Heart left ventricle (tissue), 16 donors: ENCODE measurements at regions not wholly inside any gene's neighbourhood (a gene's known extent, or its start where the extent isn't known, plus 50 kb on each side); places are given as distances from the start of the nearest gene placed in this dataset.

Experiments
- ATAC-seq, 4 donors: fragments of 200-7000 bp; cut with Tn5 transposase; one replicate each; pipeline ENCODE4 v1.9.1; 2020 to 2022; ENCODE audit warnings: moderate library complexity in 4 of 4, mild to moderate bottlenecking in 3 of 4, moderate number of reproducible peaks in 1 of 4
- DNase-seq, 5 donors: peaks; one replicate each; pipeline ENCODE4 v3.0.0-alpha.2; 2020
- H3K27ac ChIP-seq, 12 donors: fragments of 200-600 bp; sonication (generic) in 4 of 12; one replicate each; pipeline versions ENCODE4 v1.5.0 to v1.8.0; 2016 to 2022; ENCODE audit warnings: mild to moderate bottlenecking in 2 of 12
- H3K27me3 ChIP-seq, 9 donors: fragments of 200-600 bp; sonication (generic) in 2 of 9; one replicate each; pipeline versions ENCODE4 v1.5.1 to v1.8.0; 2016 to 2022; ENCODE audit warnings: mild to moderate bottlenecking in 3 of 9
- H3K36me3 ChIP-seq, 9 donors: fragments of 200-600 bp; sonication (generic) in 2 of 9; one replicate each; pipeline versions ENCODE4 v1.5.0 to v1.8.0; 2018 to 2022; ENCODE audit warnings: mild to moderate bottlenecking in 2 of 9
- H3K4me1 ChIP-seq, 12 donors: fragments of 200-600 bp; sonication (generic) in 4 of 12; one replicate each; pipeline versions ENCODE4 v1.5.0 to v1.8.0; 2016 to 2022; ENCODE audit warnings: mild to moderate bottlenecking in 3 of 12
- H3K4me3 ChIP-seq, 12 donors: fragments of 200-600 bp; sonication (generic) in 4 of 12; one replicate each; pipeline versions ENCODE4 v1.5.0 to v1.8.0; 2017 to 2022; ENCODE audit warnings: mild to moderate bottlenecking in 9 of 12, moderate library complexity in 4 of 12
- H3K9me3 ChIP-seq, 12 donors: fragments of 200-600 bp; sonication (generic) in 4 of 12; one replicate each; pipeline versions ENCODE4 v1.5.0 to v1.8.0; 2016 to 2022; ENCODE audit warnings: mild to moderate bottlenecking in 1 of 12
- POLR2A ChIP-seq, 2 donors: fragments of 450-650 bp; IDR thresholded peaks; one replicate each; pipeline ENCODE4 v1.6.1; 2017; ENCODE audit warnings: antibody characterized with exemption in 2 of 2, mild to moderate bottlenecking in 2 of 2, moderate library complexity in 2 of 2
- WGBS, 4 donors: extraction: QIAGEN DNeasy Blood & Tissue Kit in 2 of 4; methylation state at CpG; one replicate each; pipeline versions ENCODE4 v1.1.5 to v1.1.7; 2013 to 2018; 5-methylcytosine and 5-hydroxymethylcytosine counted together
- intact Hi-C, 10 donors: fragments of 100-400 bp; cut with DNase I; formaldehyde crosslinking; loops; one replicate each; pipeline versions ENCODE4 v1.11.1 to v1.14.2; 2022
- TF ChIP-seq, protein P1 (sequence below), 12 donors: fragments of 200-600 bp; sonication (generic) in 4 of 12; IDR thresholded peaks; one replicate each; pipeline versions ENCODE4 v1.5.0 to v1.8.0; 2018 to 2022; ENCODE audit warnings: antibody characterized with exemption in 12 of 12, mild to moderate bottlenecking in 5 of 12
- donor health status: ischemic (EF 13 %, LVEDD 7.1; RV severe dilation, severe dysfunction).
- donor health status: healthy with polysubstance abuse.
- donor health status: DM: no; HTN: yes; CAD: no.
- donor health status: DM: no; HTN: no; CAD: no.
- donor health status: ischemic (EF 25% LVEDD 6.9; RV normal size, moderate dysfunction).
- donor health status: ischemic (EF 25% LVEDD 5.7; RV mildly dilated, moderate dysfunction).
- donor health status: healthy.
- donor health status: DM: yes; HTN: yes; CAD: no.
- donor health status: ischemic (EF 35%, LVEDD 5.7; RV mildly dilated, moderate dysfunction).
- donor health status: nonischemic (EF 11% LVEDD 7.7; RV severe dilation, severe dysfunction).
- donor health status: DM: yes; HTN: yes; CAD: no.
- donor health status: PGD.
- donor health status: ischemic (EF 29% LVEDD 5.4; RV normal size, mild dysfunction).
- donor health status: nonischemic (EF 23%, LVEDD 6.1; RV moderate dilation, normal function).

DNA sequence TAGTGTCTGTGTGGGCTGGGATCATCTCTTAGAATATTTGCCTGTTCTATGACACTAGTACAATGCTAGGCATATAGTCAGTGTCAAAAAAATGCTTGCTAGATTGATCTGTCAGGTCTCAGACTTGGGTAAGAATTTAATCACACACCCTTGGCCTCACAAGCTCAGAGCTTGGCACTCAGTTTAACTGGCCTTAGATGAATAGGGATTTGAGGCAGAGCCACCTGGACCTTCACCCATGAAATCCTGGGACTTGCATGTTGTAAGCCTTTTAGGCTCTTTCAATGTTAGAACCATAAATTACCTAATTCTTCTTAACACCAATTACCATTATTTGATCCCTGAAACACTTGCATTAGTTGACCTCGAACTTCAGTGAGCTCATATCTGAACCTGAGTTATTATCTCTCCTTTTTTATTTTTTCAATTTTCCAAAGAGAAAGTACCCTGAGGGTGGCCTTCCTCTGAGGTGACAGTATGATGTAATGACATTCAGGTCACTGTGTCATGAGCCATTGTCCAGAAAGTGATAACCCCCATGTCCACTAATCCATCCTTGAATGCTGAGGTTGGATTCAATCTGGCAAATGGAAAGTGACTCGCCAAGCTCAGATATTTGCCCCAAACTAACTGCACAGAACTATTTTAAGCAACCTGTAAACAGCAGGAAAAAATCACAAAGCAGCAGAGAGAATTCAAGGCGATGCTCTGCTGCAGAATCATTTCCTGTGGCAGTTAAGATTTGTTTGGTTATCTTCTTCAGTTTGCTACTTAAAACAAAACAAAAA lies 615.2 kb upstream of the NR2F2 start:
- Histone ChIP-seq H3K4me1 (peaks cover 0 to 7% (median 0%) of the 10 kb centered on the region in 12 donors), H3K27me3 (no peaks in the 10 kb centered on the region), H3K9me3 (no peaks in the 10 kb centered on the region), H3K4me3 (no peak overlapping the region), H3K27ac (no peak overlapping the region), H3K36me3 (no peaks in the 10 kb centered on the region)
- WGBS, 4 donors = 59 to 66% (median 62%) methylated on average over 3 of the region's 3 CpGs
- TF ChIP-seq, protein P1, sequence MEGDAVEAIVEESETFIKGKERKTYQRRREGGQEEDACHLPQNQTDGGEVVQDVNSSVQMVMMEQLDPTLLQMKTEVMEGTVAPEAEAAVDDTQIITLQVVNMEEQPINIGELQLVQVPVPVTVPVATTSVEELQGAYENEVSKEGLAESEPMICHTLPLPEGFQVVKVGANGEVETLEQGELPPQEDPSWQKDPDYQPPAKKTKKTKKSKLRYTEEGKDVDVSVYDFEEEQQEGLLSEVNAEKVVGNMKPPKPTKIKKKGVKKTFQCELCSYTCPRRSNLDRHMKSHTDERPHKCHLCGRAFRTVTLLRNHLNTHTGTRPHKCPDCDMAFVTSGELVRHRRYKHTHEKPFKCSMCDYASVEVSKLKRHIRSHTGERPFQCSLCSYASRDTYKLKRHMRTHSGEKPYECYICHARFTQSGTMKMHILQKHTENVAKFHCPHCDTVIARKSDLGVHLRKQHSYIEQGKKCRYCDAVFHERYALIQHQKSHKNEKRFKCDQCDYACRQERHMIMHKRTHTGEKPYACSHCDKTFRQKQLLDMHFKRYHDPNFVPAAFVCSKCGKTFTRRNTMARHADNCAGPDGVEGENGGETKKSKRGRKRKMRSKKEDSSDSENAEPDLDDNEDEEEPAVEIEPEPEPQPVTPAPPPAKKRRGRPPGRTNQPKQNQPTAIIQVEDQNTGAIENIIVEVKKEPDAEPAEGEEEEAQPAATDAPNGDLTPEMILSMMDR (IDR thresholded peaks at IDR 0.05) = no peak
- no peak for TF ChIP-seq POLR2A (IDR thresholded peaks at IDR 0.05)
- intact Hi-C loops = no loop called here
- DNase-seq (no peak), ATAC-seq (no peak)

DNA sequence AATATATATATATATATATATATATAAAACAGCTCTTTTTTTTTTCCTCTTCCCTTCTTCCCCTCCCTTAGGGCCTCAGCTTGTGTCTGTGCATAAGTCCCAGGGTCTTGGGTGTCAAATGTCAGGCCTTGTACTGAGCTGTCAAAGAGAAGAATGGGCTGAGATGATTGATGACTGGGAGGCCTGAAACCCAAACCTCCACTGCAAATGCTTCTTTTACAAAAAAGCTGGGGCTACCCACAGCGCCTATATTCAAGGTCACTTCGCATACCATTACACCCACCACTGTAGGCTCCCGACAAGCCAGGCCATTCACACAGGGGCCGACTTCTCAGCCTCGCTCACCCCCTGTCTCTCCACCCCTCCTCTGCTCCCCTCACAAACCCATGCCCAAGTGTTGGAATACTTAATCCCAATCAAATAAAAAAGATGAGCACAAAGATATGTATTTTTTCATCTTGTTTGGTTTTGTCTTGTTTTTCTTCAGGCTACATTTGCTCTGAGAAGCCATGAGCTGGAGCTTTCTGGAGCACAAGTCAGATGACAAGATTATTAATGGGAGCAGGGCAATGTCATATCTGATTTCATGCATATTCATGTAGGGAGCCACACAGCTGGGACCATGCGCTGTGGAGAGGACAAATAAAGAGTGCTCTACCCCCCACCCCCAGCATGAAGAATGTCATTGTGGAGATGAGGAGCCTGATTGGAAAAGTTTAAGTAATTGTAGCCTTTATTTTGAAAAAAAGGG lies 614.4 kb upstream of the NR2F2 start:
- intact Hi-C loops = no loop called here
- peaks cover 0 to 7% (median 0%) of the 10 kb centered on the region in 12 donors for H3K4me1 ChIP-seq
- H3K27me3 ChIP-seq = no peaks in the 10 kb centered on the region
- 92 to 97% (median 96%) methylated on average over 6 of the region's 6 CpGs for WGBS, 4 donors
- DNase-seq (no peak), ATAC-seq (no peak)
- no peak overlapping the region for H3K4me3 ChIP-seq
- H3K36me3 ChIP-seq = no peaks in the 10 kb centered on the region
- no peak overlapping the region for H3K27ac ChIP-seq
- no peak for TF ChIP-seq POLR2A (IDR thresholded peaks at IDR 0.05)
- TF ChIP-seq, protein P1 (IDR thresholded peaks at IDR 0.05) = no peak
- no peaks in the 10 kb centered on the region for H3K9me3 ChIP-seq

DNA sequence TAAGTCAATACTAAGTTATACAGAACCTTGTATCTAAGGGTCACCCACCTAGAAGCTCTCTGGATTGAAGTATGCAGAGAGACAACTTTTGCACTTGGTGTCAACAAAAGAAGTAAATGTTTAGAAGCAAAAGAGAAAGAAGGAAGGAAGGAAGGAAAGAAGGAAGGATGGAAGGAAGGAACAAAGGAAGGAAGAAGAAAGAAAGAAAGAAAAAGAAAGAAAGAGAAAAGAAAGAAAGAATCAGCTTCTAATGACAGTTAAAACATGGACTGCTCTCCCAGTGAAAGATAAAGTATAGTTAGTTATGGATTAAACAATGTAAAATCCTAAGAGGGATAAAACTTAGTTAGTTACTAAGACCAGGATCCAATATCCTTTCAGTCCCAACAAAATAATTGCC lies 613.8 kb upstream of the NR2F2 start:
- ATAC-seq = no peak
- intact Hi-C loops = no loop called here
- Histone ChIP-seq H3K27ac (no peak overlapping the region), H3K36me3 (no peaks in the 10 kb centered on the region), H3K27me3 (no peaks in the 10 kb centered on the region), H3K4me3 (no peak overlapping the region), H3K9me3 (no peaks in the 10 kb centered on the region), H3K4me1 (peaks cover 0 to 7% (median 0%) of the 10 kb centered on the region in 12 donors)
- TF ChIP-seq, protein P1 (IDR thresholded peaks at IDR 0.05) = no peak
- TF ChIP-seq POLR2A (IDR thresholded peaks at IDR 0.05) = no peak
- DNase-seq = no peak

DNA sequence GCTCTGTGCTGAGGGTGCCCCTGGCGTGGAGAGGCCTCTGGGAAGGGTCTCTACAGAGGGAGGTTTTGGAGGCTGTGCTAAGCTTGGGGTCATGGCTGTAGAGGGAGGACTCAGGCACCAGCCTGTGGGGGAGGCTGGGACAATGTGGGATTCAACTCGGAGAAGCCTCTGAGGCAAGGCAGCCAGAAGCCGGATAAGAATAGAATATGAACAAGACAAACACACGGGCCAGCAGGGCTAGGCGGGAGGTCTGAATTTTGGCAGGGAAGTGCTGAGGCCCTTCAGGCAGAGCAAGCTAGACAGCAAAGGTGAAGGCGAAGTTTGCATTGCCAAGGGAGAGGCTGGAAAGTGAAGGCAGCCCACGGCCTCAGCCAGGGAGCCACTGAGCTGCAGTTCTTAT lies 612.1 kb upstream of the NR2F2 start:
- H3K4me1 ChIP-seq = peaks cover 0 to 7% (median 0%) of the 10 kb centered on the region in 12 donors
- ATAC-seq = peak; percentile 61 to 97 (median 94)

More for the DNA sequence above, 612.1 kb upstream of the NR2F2 start:
- H3K36me3 ChIP-seq = no peaks in the 10 kb centered on the region
- TF ChIP-seq, protein P1 (IDR thresholded peaks at IDR 0.05) = no peak
- TF ChIP-seq POLR2A (IDR thresholded peaks at IDR 0.05) = no peak
- peak; percentile 51 to 76 (median 57) for DNase-seq
- H3K27me3 ChIP-seq = no peaks in the 10 kb centered on the region
- 41 to 48% (median 45%) methylated on average over 7 of the region's 7 CpGs for WGBS, 4 donors
- intact Hi-C loops = no loop called here
- H3K4me3 ChIP-seq = no peak overlapping the region
- H3K27ac ChIP-seq = peak overlapping the region in 1 of 12 donors; percentile 44
- H3K9me3 ChIP-seq = no peaks in the 10 kb centered on the region
